PC-3 (cell line): ENCODE measurements at regions not wholly inside any gene's neighbourhood (a gene's known extent, or its start where the extent isn't known, plus 50 kb on each side); places are given as distances from the start of the nearest gene placed in this dataset.

Source experiments
- EZH2 ChIP-seq: fragments of 300-600 bp; sonication (generic); IDR thresholded peaks from one replicate; pipeline ENCODE4 v1.6.1; 2017; ENCODE audit warnings: antibody characterized with exemption, mild to moderate bottlenecking, low read length; ENCODE audit not compliant: unreplicated experiment
- TF ChIP-seq, protein P1 (sequence below): fragments of 300-600 bp; sonication (generic); conservative IDR thresholded peaks from 2 replicates; pipeline ENCODE4 v1.5.1; 2017; ENCODE audit warnings: antibody characterized with exemption, low read depth, mild to moderate bottlenecking, low read length

DNA sequence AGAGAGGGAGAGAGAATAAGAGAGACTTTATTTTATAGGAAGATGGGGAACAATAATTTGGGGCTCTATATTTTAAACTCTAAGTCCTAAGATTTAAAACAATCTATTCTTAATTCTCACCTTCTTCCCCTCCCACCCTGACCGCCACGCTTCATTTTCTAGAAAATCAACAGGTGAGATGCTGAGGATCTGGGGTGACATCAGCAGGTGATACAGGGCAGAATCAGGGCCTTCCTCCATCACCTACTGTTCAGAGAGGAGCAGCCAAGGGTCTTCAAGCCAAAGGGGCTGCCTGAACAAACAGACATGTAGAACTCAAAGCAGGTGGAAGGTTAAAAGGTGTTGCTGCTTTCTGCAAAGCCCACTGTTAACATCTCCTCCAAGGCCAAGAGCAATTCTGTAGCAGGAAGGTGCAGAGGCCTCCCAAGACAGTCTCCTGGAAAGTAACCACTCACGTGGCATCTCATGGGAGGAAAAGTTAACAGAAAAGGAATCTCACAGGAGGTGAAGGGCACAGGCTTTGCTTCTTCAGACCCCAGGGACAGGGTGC lies 183.6 kb upstream of the TLE3 start:
- TF ChIP-seq, protein P1, sequence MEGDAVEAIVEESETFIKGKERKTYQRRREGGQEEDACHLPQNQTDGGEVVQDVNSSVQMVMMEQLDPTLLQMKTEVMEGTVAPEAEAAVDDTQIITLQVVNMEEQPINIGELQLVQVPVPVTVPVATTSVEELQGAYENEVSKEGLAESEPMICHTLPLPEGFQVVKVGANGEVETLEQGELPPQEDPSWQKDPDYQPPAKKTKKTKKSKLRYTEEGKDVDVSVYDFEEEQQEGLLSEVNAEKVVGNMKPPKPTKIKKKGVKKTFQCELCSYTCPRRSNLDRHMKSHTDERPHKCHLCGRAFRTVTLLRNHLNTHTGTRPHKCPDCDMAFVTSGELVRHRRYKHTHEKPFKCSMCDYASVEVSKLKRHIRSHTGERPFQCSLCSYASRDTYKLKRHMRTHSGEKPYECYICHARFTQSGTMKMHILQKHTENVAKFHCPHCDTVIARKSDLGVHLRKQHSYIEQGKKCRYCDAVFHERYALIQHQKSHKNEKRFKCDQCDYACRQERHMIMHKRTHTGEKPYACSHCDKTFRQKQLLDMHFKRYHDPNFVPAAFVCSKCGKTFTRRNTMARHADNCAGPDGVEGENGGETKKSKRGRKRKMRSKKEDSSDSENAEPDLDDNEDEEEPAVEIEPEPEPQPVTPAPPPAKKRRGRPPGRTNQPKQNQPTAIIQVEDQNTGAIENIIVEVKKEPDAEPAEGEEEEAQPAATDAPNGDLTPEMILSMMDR, result no peak
- TF ChIP-seq EZH2, result no peak
